CD8-positive, alpha-beta memory T cell (primary cell): ENCODE measurements at regions not wholly inside any gene's neighbourhood (a gene's known extent, or its start where the extent isn't known, plus 50 kb on each side); places are given as distances from the start of the nearest gene placed in this dataset.

Source experiments
- CTCF ChIA-PET: fragments of 350-600 bp; sonication (Branson Sonifier 250); formaldehyde crosslinking; loops from one replicate; lab custom pipeline; 2021; ENCODE audit warnings: antibody characterized with exemption; lab: Charles Lee
- POLR2A ChIA-PET: fragments of 350-600 bp; sonication (Branson Sonifier 250); formaldehyde crosslinking; loops from one replicate; lab custom pipeline; 2021; ENCODE audit warnings: antibody characterized with exemption; lab: Charles Lee
- DNase-seq, 5 donors: peaks; one replicate each; pipeline versions ENCODE4 v3.0.0 to v3.0.0-alpha.2; 2020 to 2022; ENCODE audit warnings: mixed read lengths in 1 of 5
- H3K27ac ChIP-seq: one replicate; pipeline ENCODE4 v1.7.0; 2013; ENCODE audit warnings: low read depth, mild to moderate bottlenecking, low read length, moderate library complexity
- H3K27me3 ChIP-seq: 2 replicates; pipeline ENCODE4 v1.7.0; 2013; ENCODE audit warnings: low read length, mild to moderate bottlenecking; ENCODE audit not compliant: insufficient read depth, poor library complexity, severe bottlenecking
- H3K36me3 ChIP-seq: 2 replicates; pipeline ENCODE4 v1.7.0; 2013; ENCODE audit warnings: mild to moderate bottlenecking, low read length, moderate library complexity; ENCODE audit not compliant: insufficient read depth
- H3K4me1 ChIP-seq: 2 replicates; pipeline ENCODE4 v1.7.0; 2013; ENCODE audit warnings: mild to moderate bottlenecking, low read length, moderate library complexity; ENCODE audit not compliant: insufficient read depth
- H3K4me3 ChIP-seq: 2 replicates; pipeline ENCODE4 v1.7.0; 2013; ENCODE audit warnings: mild to moderate bottlenecking, low read length
- H3K9me3 ChIP-seq: 2 replicates; pipeline ENCODE4 v1.7.0; 2013; ENCODE audit warnings: mild to moderate bottlenecking, low read length
- H3K27ac Mint-ChIP-seq, 8 donors: one replicate each; pipeline ENCODE4 v1.8.0; 2020 to 2021; ENCODE audit warnings: mixed read lengths in 8 of 8, mild to moderate bottlenecking in 6 of 8, inconsistent platforms in 3 of 8, moderate library complexity in 3 of 8
- H3K27me3 Mint-ChIP-seq, 2 donors: one replicate each; pipeline ENCODE4 v1.8.0; 2020 to 2021; ENCODE audit warnings: mixed read lengths in 2 of 2, mild to moderate bottlenecking in 1 of 2, moderate library complexity in 1 of 2
- H3K36me3 Mint-ChIP-seq, 3 donors: one replicate each; pipeline ENCODE4 v1.8.0; 2020 to 2021; ENCODE audit warnings: mixed read lengths in 3 of 3, inconsistent platforms in 1 of 3, mild to moderate bottlenecking in 1 of 3
- H3K4me1 Mint-ChIP-seq, 3 donors: one replicate each; pipeline ENCODE4 v1.8.0; 2020 to 2021; ENCODE audit warnings: mixed read lengths in 3 of 3, inconsistent platforms in 1 of 3, mild to moderate bottlenecking in 1 of 3
- H3K4me3 Mint-ChIP-seq, 7 donors: one replicate each; pipeline ENCODE4 v1.8.0; 2020 to 2021; ENCODE audit warnings: mixed read lengths in 7 of 7, mild to moderate bottlenecking in 6 of 7, moderate library complexity in 4 of 7, inconsistent platforms in 2 of 7
- H3K9me3 Mint-ChIP-seq, 5 donors: one replicate each; pipeline ENCODE4 v1.8.0; 2020 to 2022; ENCODE audit warnings: mixed read lengths in 5 of 5, mild to moderate bottlenecking in 3 of 5, moderate library complexity in 2 of 5, inconsistent platforms in 1 of 5

- POLR2A ChIA-PET: no interaction called here
- H3K36me3 ChIP-seq: no peaks in the 10 kb centered on the region
- CTCF ChIA-PET: no interaction called here
- H3K27me3 ChIP-seq: no peaks in the 10 kb centered on the region
- Mint-ChIP-seq H3K4me3 (no peak overlapping the region), H3K27me3 (peaks cover 4 to 11% of the 10 kb centered on the region in 2 donors), H3K27ac (no peak overlapping the region), H3K9me3 (no peaks in the 10 kb centered on the region), H3K4me1 (no peaks in the 10 kb centered on the region), H3K36me3 (peaks cover 0 to under 1% (median 0%) of the 10 kb centered on the region in 3 donors)
- no peaks in the 10 kb centered on the region for H3K9me3 ChIP-seq
- H3K4me3 ChIP-seq: no peak overlapping the region
- no peaks in the 10 kb centered on the region for H3K4me1 ChIP-seq
- no peak for DNase-seq
- no peak overlapping the region for H3K27ac ChIP-seq
Measured at GRCh38 chr1:90190523-90190922, 195.6 kb downstream of the ZNF326 start.

DNA sequence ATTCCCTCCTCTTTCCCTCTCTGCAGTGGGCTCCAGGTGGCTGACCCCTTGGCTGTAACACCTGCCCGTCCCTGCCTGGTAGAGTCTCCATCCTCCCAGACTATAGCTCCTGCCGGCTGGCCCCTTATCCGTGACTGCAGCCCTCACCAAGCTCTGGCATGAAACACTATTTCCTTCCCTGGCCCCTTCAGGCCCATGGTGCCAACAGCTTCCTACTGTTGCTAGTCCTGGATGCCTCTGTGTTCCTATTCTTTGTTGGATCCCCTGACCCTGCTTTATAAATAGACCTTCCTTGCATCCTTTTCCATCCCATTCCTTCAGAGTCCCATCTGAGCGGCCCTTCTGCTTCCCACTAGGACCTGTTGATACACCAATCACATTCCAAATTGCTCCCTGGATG lies 195.0 kb downstream of the ZNF326 start:
- Histone ChIP-seq H3K36me3 (no peaks in the 10 kb centered on the region), H3K27ac (no peak overlapping the region), H3K4me1 (no peaks in the 10 kb centered on the region), H3K9me3 (no peaks in the 10 kb centered on the region), H3K27me3 (no peaks in the 10 kb centered on the region), H3K4me3 (no peak overlapping the region)
- no peaks in the 10 kb centered on the region for H3K4me1 Mint-ChIP-seq
- peaks cover 4 to 12% of the 10 kb centered on the region in 2 donors for H3K27me3 Mint-ChIP-seq
- no peaks in the 10 kb centered on the region for H3K9me3 Mint-ChIP-seq
- ChIA-PET POLR2A (no interaction called here), CTCF (no interaction called here)
- peaks cover 0 to 1% (median 0%) of the 10 kb centered on the region in 3 donors for H3K36me3 Mint-ChIP-seq
- no peak for DNase-seq
- no peak overlapping the region for H3K4me3 Mint-ChIP-seq
- H3K27ac Mint-ChIP-seq: no peak overlapping the region

DNA sequence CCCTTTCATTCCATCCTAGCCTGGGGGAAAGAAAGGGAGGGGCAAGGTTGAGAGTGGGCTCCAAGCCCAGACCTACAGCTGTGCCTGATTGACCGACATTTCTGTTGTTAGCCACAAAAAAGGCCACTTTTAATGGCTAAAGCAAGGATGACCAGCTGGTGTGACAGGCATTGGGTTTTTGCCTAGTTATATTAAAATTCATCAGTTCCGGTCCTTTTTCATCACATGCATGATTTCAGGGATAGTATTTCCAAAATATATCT lies 192.3 kb downstream of the ZNF326 start:
- POLR2A ChIA-PET: no interaction called here
- Histone ChIP-seq H3K4me1 (no peaks in the 10 kb centered on the region), H3K4me3 (no peak overlapping the region), H3K27me3 (no peaks in the 10 kb centered on the region), H3K27ac (no peak overlapping the region), H3K36me3 (no peaks in the 10 kb centered on the region), H3K9me3 (no peaks in the 10 kb centered on the region)
- peaks cover 0 to 1% (median 0%) of the 10 kb centered on the region in 3 donors for H3K36me3 Mint-ChIP-seq
- CTCF ChIA-PET: no interaction called here
- no peak for DNase-seq
- peaks cover 7 to 17% of the 10 kb centered on the region in 2 donors for H3K27me3 Mint-ChIP-seq
- no peaks in the 10 kb centered on the region for H3K9me3 Mint-ChIP-seq
- H3K4me1 Mint-ChIP-seq: no peaks in the 10 kb centered on the region
- no peak overlapping the region for H3K27ac Mint-ChIP-seq
- H3K4me3 Mint-ChIP-seq: no peak overlapping the region

GRCh38 chr1:90186506-90187322 lies 191.8 kb downstream of the ZNF326 start:
- ChIA-PET CTCF (no interaction called here), POLR2A (no interaction called here)
- Histone ChIP-seq H3K27ac (no peak overlapping the region), H3K36me3 (no peaks in the 10 kb centered on the region), H3K9me3 (no peaks in the 10 kb centered on the region), H3K27me3 (no peaks in the 10 kb centered on the region), H3K4me3 (no peak overlapping the region), H3K4me1 (no peaks in the 10 kb centered on the region)
- Mint-ChIP-seq H3K4me1 (no peaks in the 10 kb centered on the region), H3K36me3 (peaks cover 0 to 1% (median 0%) of the 10 kb centered on the region in 3 donors), H3K27me3 (peaks cover 7 to 17% of the 10 kb centered on the region in 2 donors), H3K27ac (no peak overlapping the region), H3K4me3 (no peak overlapping the region), H3K9me3 (no peaks in the 10 kb centered on the region)
- DNase-seq: no peak

DNA sequence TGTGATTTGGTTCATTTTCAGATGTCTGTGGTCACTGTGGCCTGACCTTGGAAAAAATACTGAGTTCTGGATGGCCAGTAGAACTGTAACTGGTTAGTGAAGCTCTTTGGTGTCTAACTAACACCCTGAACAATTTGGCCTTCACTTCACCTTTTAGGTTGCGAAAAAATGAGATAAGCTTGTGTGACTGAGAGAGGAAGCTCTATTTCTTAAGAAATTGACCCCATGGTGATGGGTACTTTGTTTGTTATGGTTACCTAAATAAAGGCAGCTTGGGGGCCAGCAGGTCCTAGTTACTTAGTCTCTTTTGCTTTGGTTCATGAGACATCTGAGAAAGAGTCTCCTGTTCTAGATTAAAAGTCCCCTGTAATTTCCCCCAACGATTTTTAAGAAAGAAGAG lies 181.6 kb downstream of the ZNF326 start:
- Histone ChIP-seq H3K27ac (no peak overlapping the region), H3K4me1 (no peaks in the 10 kb centered on the region), H3K36me3 (no peaks in the 10 kb centered on the region), H3K4me3 (no peak overlapping the region), H3K27me3 (no peaks in the 10 kb centered on the region), H3K9me3 (no peaks in the 10 kb centered on the region)
- H3K27me3 Mint-ChIP-seq: peaks cover 0 to 9% of the 10 kb centered on the region in 2 donors
- H3K27ac Mint-ChIP-seq: no peak overlapping the region
- CTCF ChIA-PET: no interaction called here
- H3K4me3 Mint-ChIP-seq: no peak overlapping the region
- no peaks in the 10 kb centered on the region for H3K4me1 Mint-ChIP-seq
- POLR2A ChIA-PET: no interaction called here
- no peaks in the 10 kb centered on the region for H3K36me3 Mint-ChIP-seq
- H3K9me3 Mint-ChIP-seq: peaks cover 0 to 3% (median 2%) of the 10 kb centered on the region in 5 donors
- no peak for DNase-seq

DNA sequence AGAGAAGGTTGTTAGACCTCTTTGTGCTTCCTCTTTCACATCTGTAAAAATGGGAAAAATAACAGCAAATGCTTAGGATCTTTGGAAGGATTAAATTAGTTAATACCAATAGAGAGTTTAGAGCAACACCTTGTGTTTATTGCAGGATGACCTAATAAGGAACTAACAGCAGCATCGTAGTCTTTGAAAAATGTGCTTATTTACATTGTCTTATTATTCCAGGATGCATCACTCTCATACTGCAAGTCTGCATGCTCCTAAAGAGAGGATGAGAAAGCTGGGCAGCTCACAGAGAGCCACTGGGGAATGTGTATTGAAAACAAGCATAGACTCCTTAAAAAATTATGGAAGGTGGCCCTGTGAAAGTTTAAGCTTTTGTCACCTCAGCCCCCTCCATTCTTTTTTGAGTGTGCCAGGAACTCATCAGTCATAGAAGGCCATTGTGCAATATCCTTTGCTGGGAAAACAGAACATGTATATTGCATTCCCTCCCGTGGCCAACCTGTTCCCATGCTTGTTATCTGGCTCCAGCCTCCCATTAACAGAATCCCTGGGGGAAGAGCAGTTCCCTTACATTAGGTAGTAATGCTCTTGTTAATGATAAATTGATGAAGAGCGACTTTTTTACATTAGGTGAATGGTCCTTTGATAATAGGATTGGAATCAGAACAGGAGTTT lies 180.7 kb downstream of the ZNF326 start:
- no peak overlapping the region for H3K4me3 Mint-ChIP-seq
- no peak overlapping the region for H3K27ac Mint-ChIP-seq
- H3K27me3 Mint-ChIP-seq: peaks cover 0 to 9% of the 10 kb centered on the region in 2 donors
- Histone ChIP-seq H3K27ac (no peak overlapping the region), H3K27me3 (no peaks in the 10 kb centered on the region), H3K4me1 (no peaks in the 10 kb centered on the region), H3K4me3 (no peak overlapping the region), H3K36me3 (no peaks in the 10 kb centered on the region), H3K9me3 (no peaks in the 10 kb centered on the region)
- DNase-seq: no peak
- no peaks in the 10 kb centered on the region for H3K36me3 Mint-ChIP-seq
- peaks cover 0 to 6% (median 2%) of the 10 kb centered on the region in 5 donors for H3K9me3 Mint-ChIP-seq
- POLR2A ChIA-PET: no interaction called here
- no peaks in the 10 kb centered on the region for H3K4me1 Mint-ChIP-seq
- CTCF ChIA-PET: no interaction called here

- H3K36me3 Mint-ChIP-seq: no peaks in the 10 kb centered on the region
- H3K9me3 Mint-ChIP-seq: peaks cover 0 to 9% (median under 1%) of the 10 kb centered on the region in 5 donors
- H3K27me3 ChIP-seq: no peaks in the 10 kb centered on the region
- H3K4me1 ChIP-seq: no peaks in the 10 kb centered on the region
- CTCF ChIA-PET: no interaction called here
- DNase-seq: no peak
- H3K36me3 ChIP-seq: no peaks in the 10 kb centered on the region
- no peaks in the 10 kb centered on the region for H3K9me3 ChIP-seq
- H3K27me3 Mint-ChIP-seq: peaks cover 0 to 9% of the 10 kb centered on the region in 2 donors
- no peak overlapping the region for H3K27ac Mint-ChIP-seq
- H3K4me3 ChIP-seq: no peak overlapping the region
- no peak overlapping the region for H3K27ac ChIP-seq
- H3K4me3 Mint-ChIP-seq: no peak overlapping the region
- POLR2A ChIA-PET: no interaction called here
- no peaks in the 10 kb centered on the region for H3K4me1 Mint-ChIP-seq
Measured at GRCh38 chr1:90174246-90174645, 179.3 kb downstream of the ZNF326 start.

DNA sequence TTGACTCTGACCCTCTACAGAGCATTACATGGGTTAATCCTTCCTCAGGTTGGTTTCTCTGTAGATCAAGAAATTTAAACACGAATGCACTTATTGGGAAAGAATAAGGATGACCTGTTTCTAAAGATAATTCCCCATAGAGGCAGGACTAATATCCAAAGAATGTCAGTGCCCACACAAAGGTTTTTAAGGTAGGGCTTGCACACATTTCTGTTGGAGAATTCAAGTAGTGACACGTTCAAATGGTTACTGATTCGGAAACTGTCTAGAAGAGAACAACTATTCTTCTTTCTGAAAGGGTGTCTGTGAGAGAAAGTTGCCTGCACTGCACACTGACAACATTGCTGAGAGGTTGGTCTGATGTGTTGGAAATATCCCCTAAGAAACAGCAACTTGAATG lies 167.3 kb downstream of the ZNF326 start:
- Mint-ChIP-seq H3K4me3 (no peak overlapping the region), H3K36me3 (no peaks in the 10 kb centered on the region), H3K4me1 (no peaks in the 10 kb centered on the region), H3K9me3 (peaks cover 0 to 4% (median 2%) of the 10 kb centered on the region in 5 donors), H3K27me3 (peaks cover 13 to 48% of the 10 kb centered on the region in 2 donors), H3K27ac (no peak overlapping the region)
- CTCF ChIA-PET: no interaction called here
- POLR2A ChIA-PET: no interaction called here
- DNase-seq: no peak
- Histone ChIP-seq H3K9me3 (no peaks in the 10 kb centered on the region), H3K4me3 (no peak overlapping the region), H3K27me3 (no peaks in the 10 kb centered on the region), H3K36me3 (no peaks in the 10 kb centered on the region), H3K4me1 (no peaks in the 10 kb centered on the region), H3K27ac (no peak overlapping the region)
